H1 (cell line): ENCODE measurements at regions not wholly inside any gene's neighbourhood (a gene's known extent, or its start where the extent isn't known, plus 50 kb on each side); places are given as distances from the start of the nearest gene placed in this dataset.

ENCODE experiments used
- CTCF ChIA-PET: fragments of 300-600 bp; sonication (Branson Sonifier 250); formaldehyde crosslinking; loops from one replicate; lab custom pipeline; 2021; ENCODE audit not compliant: partially characterized antibody; lab: Charles Lee
- POLR2A ChIA-PET: fragments of 300-600 bp; sonication (Branson Sonifier 250); formaldehyde crosslinking; loops from one replicate; lab custom pipeline; 2021; ENCODE audit warnings: inconsistent platforms; ENCODE audit not compliant: partially characterized antibody; lab: Charles Lee
- DNase-seq, 2 experiments: peaks; one replicate each; pipeline versions ENCODE4 v3.0.0 to v3.0.0-alpha.2; 2010 to 2022; ENCODE audit warnings: low spot score in 2 of 2, low read depth in 1 of 2, mixed read lengths in 1 of 2
- FAIRE-seq: peaks from 2 replicates; lab custom pipeline; 2011; peaks lifted over from hg19 to GRCh38; lab: Jason Lieb, UNC
- H2AFZ ChIP-seq: 2 replicates; pipeline ENCODE4 v1.8.1; 2012; ENCODE audit warnings: low read length, inconsistent platforms
- H2AK5ac ChIP-seq: 2 replicates; pipeline ENCODE4 v1.6.1; 2013; ENCODE audit warnings: low read depth, low read length
- H2BK120ac ChIP-seq: replicated peaks from 2 replicates; pipeline ENCODE3; 2013; ENCODE audit warnings: low read depth, low read length, inconsistent platforms
- H2BK12ac ChIP-seq: 2 replicates; pipeline ENCODE4 v1.6.1; 2013; ENCODE audit warnings: low read depth, low read length
- H2BK15ac ChIP-seq: 2 replicates; pipeline ENCODE4 v1.6.1; 2013; ENCODE audit warnings: low read length
- H2BK20ac ChIP-seq: 2 replicates; pipeline ENCODE4 v1.6.1; 2013; ENCODE audit warnings: low read length
- H2BK5ac ChIP-seq: 2 replicates; pipeline ENCODE4 v1.6.1; 2013; ENCODE audit warnings: low read depth, low read length
- H3K14ac ChIP-seq: 2 replicates; pipeline ENCODE4 v1.6.1; 2013; ENCODE audit warnings: inconsistent platforms; ENCODE audit not compliant: insufficient read length
- H3K18ac ChIP-seq: 2 replicates; pipeline ENCODE4 v1.6.1; 2013; ENCODE audit warnings: low read length; ENCODE audit errors: extremely low read depth
- H3K23ac ChIP-seq: 2 replicates; pipeline ENCODE4 v1.6.1; 2013; ENCODE audit warnings: inconsistent platforms; ENCODE audit not compliant: insufficient read length
- H3K23me2 ChIP-seq: 2 replicates; pipeline ENCODE4 v1.6.1; 2013; ENCODE audit warnings: low read depth, low read length
- H3K27ac ChIP-seq: 2 replicates; pipeline ENCODE4 v1.6.1; 2011; ENCODE audit warnings: low read depth, low read length, inconsistent platforms
- H3K27me3 ChIP-seq, 4 experiments: replicated peaks in 1 of 4; 1 replicate in 1 of 4; 2 replicates in 3 of 4; pipeline versions ENCODE4 v1.6.1 to v1.8.1; 2011 to 2013; ENCODE audit warnings: low read length in 3 of 4, mild to moderate bottlenecking in 3 of 4, inconsistent platforms in 2 of 4, mixed read lengths in 2 of 4, moderate library complexity in 1 of 4; ENCODE audit not compliant: control insufficient read depth in 3 of 4, insufficient read depth in 3 of 4; ENCODE audit errors: extremely low read depth in 1 of 4
- H3K36me3 ChIP-seq, 4 experiments: 2 replicates each; pipeline versions ENCODE4 v1.6.1 to v1.8.1; 2011 to 2013; ENCODE audit warnings: mild to moderate bottlenecking in 4 of 4, low read length in 3 of 4, moderate library complexity in 2 of 4, control low read depth in 1 of 4, inconsistent platforms in 1 of 4; ENCODE audit not compliant: insufficient read depth in 4 of 4, control insufficient read depth in 2 of 4
- H3K4ac ChIP-seq: replicated peaks from 2 replicates; pipeline ENCODE3; 2013; ENCODE audit warnings: low read length, low read depth, mixed read lengths, inconsistent platforms; ENCODE audit not compliant: insufficient read length
- H3K4me1 ChIP-seq, 4 experiments: replicated peaks in 1 of 4; 1 replicate in 1 of 4; 2 replicates in 3 of 4; pipeline versions ENCODE4 v1.6.1 to v1.8.1; 2011 to 2013; ENCODE audit warnings: low read length in 3 of 4, inconsistent platforms in 2 of 4, mixed read lengths in 1 of 4; ENCODE audit not compliant: insufficient read depth in 4 of 4, control insufficient read depth in 3 of 4
- H3K4me2 ChIP-seq, 2 experiments: 2 replicates each; pipeline versions ENCODE4 v1.6.1 to v1.8.1; 2011 to 2013; ENCODE audit warnings: low read depth in 2 of 2, low read length in 2 of 2, control low read depth in 1 of 2, inconsistent platforms in 1 of 2, mild to moderate bottlenecking in 1 of 2; ENCODE audit not compliant: insufficient read depth in 1 of 2
- H3K4me3 ChIP-seq, 4 experiments: fragments of 200-600, 300-600 bp in 1 of 4; sonication (generic), shearing (Covaris generic), sonication (Bioruptor Twin) in 1 of 4; 2 replicates each; pipeline versions ENCODE4 v1.5.1 to v1.8.1; 2011 to 2016; ENCODE audit warnings: low read length in 4 of 4, low read depth in 3 of 4, control low read depth in 2 of 4, inconsistent platforms in 2 of 4, mild to moderate bottlenecking in 2 of 4, mixed read lengths in 1 of 4, moderate library complexity in 1 of 4; ENCODE audit not compliant: insufficient read depth in 2 of 4; ENCODE audit errors: extremely low read depth in 1 of 4
- H3K56ac ChIP-seq: replicated peaks from 2 replicates; pipeline ENCODE3; 2013; ENCODE audit warnings: low read depth, mild to moderate bottlenecking, mixed read lengths, low read length, inconsistent platforms; ENCODE audit not compliant: insufficient read length
- H3K79me1 ChIP-seq: 2 replicates; pipeline ENCODE4 v1.6.1; 2013; ENCODE audit warnings: low read depth, low read length, control low read depth
- H3K79me2 ChIP-seq, 2 experiments: 2 replicates each; pipeline versions ENCODE4 v1.6.1 to v1.8.1; 2012 to 2013; ENCODE audit warnings: low read length in 2 of 2, mild to moderate bottlenecking in 2 of 2, inconsistent platforms in 1 of 2; ENCODE audit not compliant: insufficient read depth in 2 of 2, control insufficient read depth in 1 of 2
- H3K9ac ChIP-seq, 4 experiments: replicated peaks in 1 of 4; 1 replicate in 1 of 4; 2 replicates in 3 of 4; pipeline versions ENCODE4 v1.6.1 to v1.8.1; 2011 to 2013; ENCODE audit warnings: low read depth in 3 of 4, low read length in 3 of 4, control low read depth in 2 of 4, mild to moderate bottlenecking in 2 of 4, moderate library complexity in 2 of 4, inconsistent platforms in 1 of 4; ENCODE audit errors: extremely low read depth in 1 of 4
- H3K9me3 ChIP-seq, 2 experiments: 2 replicates each; pipeline versions ENCODE4 v1.6.1 to v1.8.1; 2012 to 2013; ENCODE audit warnings: mild to moderate bottlenecking in 2 of 2, moderate library complexity in 2 of 2, control low read depth in 1 of 2, inconsistent platforms in 1 of 2, low read depth in 1 of 2, low read length in 1 of 2, mixed read lengths in 1 of 2; ENCODE audit not compliant: insufficient read depth in 2 of 2
- H4K20me1 ChIP-seq, 2 experiments: replicated peaks in 1 of 2; 2 replicates each; pipeline versions ENCODE3 to v1.8.1; 2011 to 2013; ENCODE audit warnings: inconsistent platforms in 2 of 2, low read length in 2 of 2, mild to moderate bottlenecking in 1 of 2; ENCODE audit not compliant: insufficient read depth in 2 of 2, control insufficient read depth in 1 of 2
- H4K5ac ChIP-seq: 2 replicates; pipeline ENCODE4 v1.6.1; 2013; ENCODE audit warnings: low read length, low read depth, mixed read lengths, inconsistent platforms; ENCODE audit not compliant: insufficient read length
- H4K8ac ChIP-seq: 2 replicates; pipeline ENCODE4 v1.8.0; 2013; ENCODE audit warnings: mild to moderate bottlenecking, moderate library complexity, low read length, inconsistent platforms; ENCODE audit not compliant: insufficient read depth; ENCODE audit errors: extremely low read depth
- H4K91ac ChIP-seq: replicated peaks from 2 replicates; pipeline ENCODE3; 2013; ENCODE audit warnings: low read length, mixed read lengths, inconsistent platforms; ENCODE audit not compliant: insufficient read length
- BRCA1 ChIP-seq: IDR thresholded peaks from 2 replicates; pipeline ENCODE4 v1.6.1; 2012; ENCODE audit warnings: low read depth, low read length, improper control_type of control experiment
- CTBP2 ChIP-seq: IDR thresholded peaks from 2 replicates; pipeline ENCODE4 v1.7.0; 2011; ENCODE audit warnings: borderline replicate concordance, mild to moderate bottlenecking, moderate library complexity, mixed read lengths, low read length; ENCODE audit not compliant: insufficient read depth, insufficient read length
- RAD21 ChIP-seq, 2 experiments: IDR thresholded peaks in 1 of 2; conservative IDR thresholded peaks in 1 of 2; 2 replicates each; pipeline ENCODE4 v1.6.1; 2011; ENCODE audit warnings: low read depth in 2 of 2, low read length in 2 of 2, improper control_type of control experiment in 1 of 2, inconsistent platforms in 1 of 2, mild to moderate bottlenecking in 1 of 2, moderate library complexity in 1 of 2
- SUZ12 ChIP-seq: fragments of 200-600 bp; sonication (generic); IDR thresholded peaks from 2 replicates; pipeline ENCODE4 v1.6.1; 2012; ENCODE audit warnings: mild to moderate bottlenecking, inconsistent platforms, low read length, moderate library complexity, mixed read lengths
- TAF1 ChIP-seq: IDR thresholded peaks from 2 replicates; pipeline ENCODE4 v1.6.1; 2011; ENCODE audit warnings: mild to moderate bottlenecking, low read depth, low read length
- TEAD4 ChIP-seq: IDR thresholded peaks from 2 replicates; pipeline ENCODE4 v1.6.1; 2012; ENCODE audit warnings: low read depth, low read length, inconsistent platforms, mixed read lengths
- WGBS, 2 experiments: shearing (Covaris generic) in 1 of 2; methylation state at CpG; one replicate each; pipeline versions ENCODE4 v1.1.6 to v1.1.7; 2013 to 2015; ENCODE audit warnings: low lambda C conversion rate in 2 of 2, mixed read lengths in 2 of 2, inconsistent platforms in 1 of 2, low coverage in 1 of 2, missing lambda C conversion rate in 1 of 2; ENCODE audit not compliant: insufficient replicate concordance in 2 of 2, insufficient coverage in 1 of 2, insufficient read length in 1 of 2; ENCODE audit errors: extremely low coverage in 1 of 2, missing lambda C conversion rate in 1 of 2; 5-methylcytosine and 5-hydroxymethylcytosine counted together

GRCh38 chr12:78371284-78371683 is 493.3 kb upstream of the SYT1 start:
- H3K14ac ChIP-seq, result no peak overlapping the region
- WGBS, 2 experiments, result 83% methylated on average over 3 of the region's 3 CpGs; no CpG with 5 or more reads in 1 of the 2 experiments
- no peak overlapping the region for H3K56ac ChIP-seq
- no peaks in the 10 kb centered on the region for H3K36me3 ChIP-seq
- H4K20me1 ChIP-seq, result no peaks in the 10 kb centered on the region
- no peak overlapping the region for H3K9ac ChIP-seq
- H3K27ac ChIP-seq, result no peak overlapping the region
- no peak overlapping the region for H2BK15ac ChIP-seq
- H4K5ac ChIP-seq, result no peak overlapping the region
- H3K18ac ChIP-seq, result no peak overlapping the region; the same call in 1 of the 2 replicates
- DNase-seq (no peak), FAIRE-seq (no peak)
- no peaks in the 10 kb centered on the region for H3K27me3 ChIP-seq
- no peak overlapping the region for H2BK20ac ChIP-seq
- ChIA-PET CTCF (no interaction called here), POLR2A (no interaction called here)
- H3K4me2 ChIP-seq, result no peak overlapping the region; a peak in 1 of 4 replicates
- no peaks in the 10 kb centered on the region for H3K9me3 ChIP-seq
- H2AK5ac ChIP-seq, result no peak overlapping the region
- H3K23ac ChIP-seq, result no peak overlapping the region
- H3K4ac ChIP-seq, result no peak overlapping the region
- no peak overlapping the region for H2BK12ac ChIP-seq
- no peaks in the 10 kb centered on the region for H3K23me2 ChIP-seq
- H2BK5ac ChIP-seq, result no peak overlapping the region
- H3K79me1 ChIP-seq, result no peaks in the 10 kb centered on the region
- no peak overlapping the region for H3K4me3 ChIP-seq
- peaks cover 0 to 16% (median 2%) of the 10 kb centered on the region in 4 experiments; a peak in 4 of 7 replicates for H3K4me1 ChIP-seq
- no peaks in the 10 kb centered on the region for H3K79me2 ChIP-seq
- H2BK120ac ChIP-seq, result no peak overlapping the region
- H2AFZ ChIP-seq, result no peak overlapping the region
- no peak overlapping the region for H4K91ac ChIP-seq
- no peak overlapping the region for H4K8ac ChIP-seq
- no peak for TF ChIP-seq BRCA1
- no peak for TF ChIP-seq SUZ12
- no peak for TF ChIP-seq RAD21 (IDR thresholded peaks at IDR 0.05 in 1 of 2, conservative IDR thresholded peaks at IDR 0.05 in 1 of 2; ENCODE audit: low read depth in 2 of 2, low read length in 2 of 2)
- no peak for TF ChIP-seq TAF1
- no peak for TF ChIP-seq CTBP2
- no peak for TF ChIP-seq TEAD4
